Body of pancreas (tissue), 4 donors: ENCODE measurements at regions not wholly inside any gene's neighbourhood (a gene's known extent, or its start where the extent isn't known, plus 50 kb on each side); places are given as distances from the start of the nearest gene placed in this dataset.

Experiments used
- ATAC-seq: fragments of 150-250 bp; one replicate; pipeline ENCODE4 v1.9.1; 2016
- DNase-seq, 4 donors: peaks; one replicate each; pipeline ENCODE4 v3.0.0-alpha.2; 2019
- H3K27ac ChIP-seq, 4 donors: fragments of 200-600 bp; sonication (generic); 1 replicate in 3 of 4; 2 replicates in 1 of 4; pipeline versions ENCODE4 v1.5.1 to v1.6.1; 2016 to 2019; ENCODE audit warnings: mild to moderate bottlenecking in 1 of 4, mixed read lengths in 1 of 4, moderate library complexity in 1 of 4
- H3K27me3 ChIP-seq, 2 donors: fragments of 200-600 bp; sonication (generic); one replicate each; pipeline ENCODE4 v1.6.0; 2016; ENCODE audit warnings: mild to moderate bottlenecking in 1 of 2
- H3K36me3 ChIP-seq, 2 donors: fragments of 200-600 bp; sonication (generic); replicated peaks in 1 of 2; 2 replicates each; pipeline ENCODE4 v1.5.1; 2016; ENCODE audit warnings: low read depth in 2 of 2; ENCODE audit not compliant: insufficient read depth in 1 of 2
- H3K4me1 ChIP-seq: fragments of 200-600 bp; sonication (generic); one replicate; pipeline ENCODE4 v1.6.0; 2016
- H3K4me3 ChIP-seq, 2 donors: fragments of 200-600 bp; sonication (generic); 1 replicate in 1 of 2; 2 replicates in 1 of 2; pipeline ENCODE4 v1.5.1; 2016 to 2019
- H3K9me3 ChIP-seq, 3 donors: fragments of 200-600 bp; sonication (generic); 1 replicate in 2 of 3; 2 replicates in 1 of 3; pipeline ENCODE4 v1.5.1; 2016
- CTCF ChIP-seq, 7 experiments: fragments of 450-650 bp in 4 of 7; fragments of 200-600 bp in 3 of 7; sonication (generic) in 3 of 7; IDR thresholded peaks; one replicate each; pipeline ENCODE4 v1.5.1; 2016 to 2019; ENCODE audit warnings: antibody characterized with exemption in 7 of 7
- POLR2A ChIP-seq, 3 donors: fragments of 450-650 bp; IDR thresholded peaks; one replicate each; pipeline ENCODE4 v1.6.1; 2016; ENCODE audit warnings: antibody characterized with exemption in 3 of 3, mild to moderate bottlenecking in 2 of 3
- WGBS, 2 donors: methylation state at CpG; one replicate each; pipeline ENCODE4 v1.1.5; 2017; 5-methylcytosine and 5-hydroxymethylcytosine counted together
- intact Hi-C: fragments of 100-400 bp; cut with DNase I; formaldehyde crosslinking; loops from one replicate; pipeline ENCODE4 v1.15.1; 2023

- no peaks in the 10 kb centered on the region for H3K36me3 ChIP-seq
- 0% methylated on average over 1 of the region's 1 CpG for WGBS, 2 donors
- H3K27me3 ChIP-seq = no peaks in the 10 kb centered on the region
- H3K27ac ChIP-seq = no peak overlapping the region
- H3K4me3 ChIP-seq = no peak overlapping the region
- ATAC-seq (no peak), DNase-seq (no peak)
- no peaks in the 10 kb centered on the region for H3K4me1 ChIP-seq
- H3K9me3 ChIP-seq = no peaks in the 10 kb centered on the region
- no peak for TF ChIP-seq CTCF (IDR thresholded peaks at IDR 0.05)
- TF ChIP-seq POLR2A (IDR thresholded peaks at IDR 0.05) = no peak
- intact Hi-C loops = no loop called here
These were observed 138.9 kb upstream of the SETBP1 start for GRCh38 chr18:44541781-44542180.

- intact Hi-C loops = no loop called here
- Histone ChIP-seq H3K27ac (no peak overlapping the region), H3K4me1 (no peaks in the 10 kb centered on the region), H3K9me3 (no peaks in the 10 kb centered on the region), H3K27me3 (no peaks in the 10 kb centered on the region), H3K36me3 (no peaks in the 10 kb centered on the region), H3K4me3 (no peak overlapping the region)
- WGBS, 2 donors = 95 to 98% methylated on average over 2 of the region's 2 CpGs
- no peak for TF ChIP-seq CTCF (IDR thresholded peaks at IDR 0.05)
- TF ChIP-seq POLR2A (IDR thresholded peaks at IDR 0.05) = no peak
- ATAC-seq (no peak), DNase-seq (no peak)
These were observed 137.3 kb upstream of the SETBP1 start for GRCh38 chr18:44543387-44543786.

GRCh38 chr18:44545359-44545985 lies 135.2 kb upstream of the SETBP1 start:
- no peak for ATAC-seq
- DNase-seq = no peak
- Histone ChIP-seq H3K36me3 (no peaks in the 10 kb centered on the region), H3K4me1 (no peaks in the 10 kb centered on the region), H3K27ac (no peak overlapping the region), H3K9me3 (no peaks in the 10 kb centered on the region), H3K27me3 (no peaks in the 10 kb centered on the region), H3K4me3 (no peak overlapping the region)
- TF ChIP-seq POLR2A (IDR thresholded peaks at IDR 0.05) = no peak
- no peak for TF ChIP-seq CTCF (IDR thresholded peaks at IDR 0.05)
- intact Hi-C loops = no loop called here
- 63 to 69% methylated on average over 2 of the region's 2 CpGs for WGBS, 2 donors

GRCh38 chr18:44546954-44547353 lies 133.7 kb upstream of the SETBP1 start:
- no peak for ATAC-seq

More at GRCh38 chr18:44546954-44547353, 133.7 kb upstream of the SETBP1 start:
- Histone ChIP-seq H3K4me3 (no peak overlapping the region), H3K36me3 (no peaks in the 10 kb centered on the region), H3K4me1 (no peaks in the 10 kb centered on the region), H3K9me3 (no peaks in the 10 kb centered on the region), H3K27ac (no peak overlapping the region), H3K27me3 (no peaks in the 10 kb centered on the region)
- WGBS, 2 donors = 74 to 88% methylated on average over 3 of the region's 3 CpGs
- intact Hi-C loops = no loop called here
- TF ChIP-seq POLR2A (IDR thresholded peaks at IDR 0.05) = no peak
- TF ChIP-seq CTCF (IDR thresholded peaks at IDR 0.05) = no peak
- no peak for DNase-seq
